Stimulated activated CD4-positive, alpha-beta T cell treated with anti-CD3 and anti-CD28 coated beads, Interleukin-15, amount 100 ng/mL, for 1 hour (primary cell): ENCODE measurements at regions not wholly inside any gene's neighbourhood (a gene's known extent, or its start where the extent isn't known, plus 50 kb on each side); places are given as distances from the start of the nearest gene placed in this dataset.

Experiments used
- DNase-seq, 2 donors: peaks; one replicate each; pipeline ENCODE4 v3.0.0-alpha.2; 2020; ENCODE audit warnings: low read depth in 1 of 2, low spot score in 1 of 2

- DNase-seq = no peak
Observed at GRCh38 chr9:135252980-135253304, 165.5 kb downstream of the OLFM1 start.

- DNase-seq = no peak
Observed at GRCh38 chr9:135253305-135254004, 166.0 kb downstream of the OLFM1 start.

- no peak for DNase-seq
Observed at GRCh38 chr9:135254176-135255032, 166.9 kb downstream of the OLFM1 start.

- DNase-seq = no peak
Observed at GRCh38 chr9:135255033-135255840, 167.8 kb downstream of the OLFM1 start.

- no peak for DNase-seq
Observed at GRCh38 chr9:135255841-135256580, 168.5 kb downstream of the OLFM1 start.

GRCh38 chr9:135256581-135257354, 169.3 kb downstream of the OLFM1 start:
- no peak for DNase-seq

- no peak for DNase-seq
Observed at GRCh38 chr9:135258461-135258860, 171.0 kb downstream of the OLFM1 start.

- no peak for DNase-seq
Observed at GRCh38 chr9:135259273-135259672, 171.8 kb downstream of the OLFM1 start.

GRCh38 chr9:135260221-135261180, 173.0 kb downstream of the OLFM1 start:
- DNase-seq = no peak

GRCh38 chr9:135262248-135262647, 174.8 kb downstream of the OLFM1 start:
- no peak for DNase-seq

- DNase-seq = no peak
Observed at GRCh38 chr9:135263511-135263910, 176.0 kb downstream of the OLFM1 start.

- no peak for DNase-seq
Observed at GRCh38 chr9:135265931-135266330, 178.5 kb downstream of the OLFM1 start.

- no peak for DNase-seq
Observed at GRCh38 chr9:135267191-135267809, 179.8 kb downstream of the OLFM1 start.

- DNase-seq = no peak
Observed at GRCh38 chr9:135268031-135268430, 180.6 kb downstream of the OLFM1 start.

- DNase-seq = no peak
Observed at GRCh38 chr9:135268981-135269380, 181.5 kb downstream of the OLFM1 start.

- DNase-seq = no peak
Observed at GRCh38 chr9:135269912-135270830, 182.7 kb downstream of the OLFM1 start.

GRCh38 chr9:135271425-135271824, 184.0 kb downstream of the OLFM1 start:
- no peak for DNase-seq

GRCh38 chr9:135272608-135273007, 185.1 kb downstream of the OLFM1 start:
- DNase-seq = no peak
